HG02571 (cell line): ENCODE measurements at regions not wholly inside any gene's neighbourhood (a gene's known extent, or its start where the extent isn't known, plus 50 kb on each side); places are given as distances from the start of the nearest gene placed in this dataset.
A peak's percentile ranks its signal among the peaks of the same experiment; 100 is the strongest.
"Not testable (repeated sequence)": the region's sequence is repeated elsewhere in the genome, so short reads cannot be mapped to it uniquely, and the experiment has no call there.

Source experiments
- ATAC-seq: cut with Tn5 transposase; IDR thresholded peaks from one replicate; pipeline ENCODE4 v1.9.1; 2021; ENCODE audit warnings: mild to moderate bottlenecking, moderate library complexity; ENCODE audit not compliant: unreplicated experiment

- ATAC-seq: no peak
These were observed 132.1 kb upstream of the NEIL3 start for GRCh38 chr4:177177541-177178081.

DNA sequence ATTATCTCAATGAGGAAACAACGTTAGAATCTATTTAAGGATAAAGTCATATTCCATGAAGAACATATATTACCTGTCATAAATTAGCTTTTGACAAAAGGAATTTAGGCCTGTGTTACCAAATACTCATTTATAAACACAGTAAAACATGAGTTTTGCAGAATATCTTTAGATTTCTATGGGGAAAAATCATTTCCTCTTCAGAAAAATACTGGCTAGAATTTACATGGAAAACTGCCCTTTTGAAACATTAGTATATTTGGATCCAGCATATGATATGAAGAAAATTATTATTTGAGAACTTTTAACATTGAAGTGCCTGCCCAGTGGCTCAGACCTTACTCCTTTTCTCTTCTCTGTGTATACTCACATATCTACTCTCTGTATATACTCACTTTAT lies 131.4 kb upstream of the NEIL3 start:
- ATAC-seq: no peak

DNA sequence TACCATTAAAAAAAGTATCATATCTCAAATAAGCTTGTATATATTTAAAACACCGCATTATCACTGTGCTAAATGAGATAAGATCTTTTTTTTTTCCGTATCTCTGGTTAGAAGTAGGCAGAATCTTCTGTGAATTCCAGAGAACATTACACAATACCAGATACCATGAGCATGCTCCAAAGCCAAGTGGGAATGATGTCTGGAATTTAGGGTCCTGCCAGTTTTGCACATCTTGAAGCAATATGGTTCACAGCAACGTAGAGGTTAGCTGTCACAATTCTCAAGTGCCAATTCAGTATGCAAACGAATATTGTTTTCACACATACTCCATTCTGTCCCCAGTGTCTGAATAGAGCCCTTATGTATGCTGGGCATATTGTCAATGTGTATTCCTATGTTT lies 127.5 kb upstream of the NEIL3 start:
- ATAC-seq: no peak

DNA sequence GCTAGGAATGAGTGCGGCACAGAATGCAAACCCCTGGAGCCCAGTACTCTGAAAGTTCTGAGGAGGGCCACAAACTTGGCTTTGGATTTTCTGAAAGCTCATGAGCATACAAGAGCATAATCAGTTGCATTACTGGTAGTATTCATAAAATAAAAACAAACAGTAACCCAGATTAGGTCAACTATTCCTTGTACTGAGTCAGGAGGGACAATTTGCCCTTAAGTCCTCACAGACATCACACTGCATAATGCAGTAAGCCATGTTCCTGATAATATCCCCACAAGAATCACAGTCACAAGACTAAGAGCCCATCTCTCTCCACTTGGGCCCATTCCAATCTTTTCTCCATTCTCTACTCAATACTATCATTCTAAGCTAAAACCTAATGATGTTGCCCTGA lies 126.9 kb upstream of the NEIL3 start:
- no peak for ATAC-seq

GRCh38 chr4:177185151-177185550 lies 124.5 kb upstream of the NEIL3 start:
- ATAC-seq: no peak

DNA sequence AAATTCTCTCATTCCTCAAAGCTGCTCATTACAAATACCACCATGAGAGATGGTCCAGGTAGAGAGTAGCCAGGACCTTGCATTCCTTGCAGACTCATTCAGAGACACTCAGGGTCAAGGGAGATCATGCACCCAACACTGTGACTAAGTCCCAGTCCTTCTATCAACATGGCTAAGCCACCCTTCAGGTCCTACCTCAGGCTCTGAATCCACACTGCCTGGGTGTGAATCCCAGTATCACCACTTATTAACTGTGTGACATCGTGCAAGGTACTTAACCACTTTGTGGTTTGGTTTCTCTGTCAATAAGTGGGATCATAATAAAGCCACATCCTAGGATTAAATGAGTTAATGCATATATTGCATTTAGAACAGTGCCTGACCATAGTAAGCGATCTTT lies 124.1 kb upstream of the NEIL3 start:
- ATAC-seq: no peak

DNA sequence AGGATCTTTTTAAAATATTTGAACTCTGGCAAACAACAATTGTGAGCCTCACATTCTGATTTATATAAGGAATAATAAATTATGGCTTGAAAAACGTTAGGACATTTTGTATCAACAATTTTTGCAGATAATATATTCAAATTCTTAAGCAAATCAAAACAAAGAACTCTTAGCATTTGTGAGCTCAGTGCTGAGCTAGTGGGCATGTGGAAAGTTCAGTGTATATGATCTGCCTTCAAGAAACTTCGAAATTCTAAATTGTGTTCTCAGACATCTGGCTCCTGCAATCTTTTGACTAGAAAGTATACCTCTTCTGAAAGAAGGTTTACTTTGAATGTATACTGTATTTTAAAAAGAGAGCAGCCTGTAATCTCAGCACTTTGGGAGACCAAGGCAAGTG lies 122.3 kb upstream of the NEIL3 start:
- ATAC-seq: no peak

- ATAC-seq: no peak
These were observed 118.6 kb upstream of the NEIL3 start for GRCh38 chr4:177190995-177191580.

- ATAC-seq: no peak
These were observed 118.1 kb upstream of the NEIL3 start for GRCh38 chr4:177191586-177191985.

- ATAC-seq: no peak
These were observed 117.7 kb upstream of the NEIL3 start for GRCh38 chr4:177191991-177192390.

GRCh38 chr4:177193024-177193715 lies 116.5 kb upstream of the NEIL3 start:
- not testable (repeated sequence) for ATAC-seq

- ATAC-seq: no peak
These were observed 114.8 kb upstream of the NEIL3 start for GRCh38 chr4:177194906-177195305.

DNA sequence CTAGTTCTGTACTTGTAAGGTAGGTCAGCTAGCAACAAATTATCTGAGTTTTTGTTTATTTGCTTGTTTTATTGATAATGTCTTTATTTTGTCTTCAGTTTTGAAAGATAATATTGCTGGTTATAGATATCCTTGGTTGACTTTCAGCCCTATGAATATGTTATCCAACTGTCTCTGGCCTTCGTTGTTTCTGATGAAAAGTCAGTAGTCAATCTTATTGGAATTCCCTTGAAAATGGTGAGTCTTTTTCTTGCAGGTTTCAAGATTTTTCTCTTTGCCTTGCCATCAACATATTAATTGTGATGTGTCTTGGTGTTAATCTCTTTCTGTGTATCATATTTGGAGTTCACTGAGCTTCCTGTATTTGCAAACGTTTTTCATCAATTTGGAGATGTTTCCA lies 113.1 kb upstream of the NEIL3 start:
- no peak for ATAC-seq

- no peak for ATAC-seq
These were observed 108.1 kb upstream of the NEIL3 start for GRCh38 chr4:177201614-177202013.

- no peak for ATAC-seq
These were observed 105.5 kb upstream of the NEIL3 start for GRCh38 chr4:177204126-177204525.

DNA sequence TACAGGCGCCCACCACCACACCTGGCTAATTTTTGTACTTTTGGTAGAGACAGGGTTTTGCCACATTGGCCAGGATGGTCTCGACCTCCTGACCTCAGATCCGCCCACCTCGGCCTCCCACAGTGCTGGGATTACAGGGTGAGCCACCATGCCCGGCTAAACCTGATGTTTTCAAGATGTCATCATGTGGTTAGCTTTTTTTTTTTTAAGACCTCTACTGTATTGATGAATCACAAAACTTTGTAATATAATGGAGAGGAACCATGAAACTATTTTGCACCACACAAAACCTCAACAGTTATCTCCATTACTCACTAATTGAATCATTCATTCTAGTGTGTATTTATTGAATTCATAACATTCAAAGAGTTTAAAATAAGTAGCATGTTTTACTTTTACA lies 94.7 kb upstream of the NEIL3 start:
- no peak for ATAC-seq

DNA sequence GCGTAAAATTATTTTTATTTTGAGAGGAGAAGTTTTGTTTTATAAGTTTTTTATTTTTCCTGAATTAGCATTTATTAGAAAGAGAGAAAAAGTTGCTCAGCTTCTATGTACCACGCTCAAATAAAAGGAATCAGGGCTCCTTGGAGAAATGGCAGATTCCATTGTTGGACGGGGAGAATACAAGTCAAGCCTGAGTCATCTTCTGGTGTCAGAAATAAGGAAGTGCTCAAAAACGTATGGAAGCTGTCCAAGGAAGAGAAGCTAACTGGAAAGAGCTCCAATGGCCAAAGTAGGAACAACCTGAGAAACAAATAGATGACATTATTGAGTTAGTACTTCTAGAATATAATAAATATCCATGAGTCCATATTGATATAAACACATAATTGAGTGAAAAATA lies 89.3 kb upstream of the NEIL3 start:
- no peak for ATAC-seq

DNA sequence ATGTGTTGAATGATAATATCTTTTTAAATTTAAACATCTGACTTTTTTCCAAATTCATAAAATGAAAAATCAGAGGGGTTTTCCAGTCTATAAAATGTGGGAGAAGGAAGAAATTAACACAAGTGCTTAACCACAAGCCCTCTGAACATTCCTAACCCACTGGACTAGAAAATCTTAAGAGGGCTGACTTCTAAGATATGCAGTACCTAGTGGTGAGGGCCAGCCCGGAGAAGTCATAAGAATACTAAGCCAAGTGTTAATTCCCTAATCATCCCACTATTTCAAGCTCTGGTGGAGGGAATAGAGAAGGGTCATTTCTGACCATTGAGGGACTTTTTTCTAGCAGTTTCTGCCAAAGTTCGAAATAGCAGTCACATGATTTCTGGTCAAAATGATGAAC lies 86.9 kb upstream of the NEIL3 start:
- ATAC-seq: no peak

- ATAC-seq: peak; percentile 89
These were observed 84.1 kb upstream of the NEIL3 start for GRCh38 chr4:177225605-177226004.

- ATAC-seq: no peak
These were observed 82.0 kb upstream of the NEIL3 start for GRCh38 chr4:177227636-177228035.

DNA sequence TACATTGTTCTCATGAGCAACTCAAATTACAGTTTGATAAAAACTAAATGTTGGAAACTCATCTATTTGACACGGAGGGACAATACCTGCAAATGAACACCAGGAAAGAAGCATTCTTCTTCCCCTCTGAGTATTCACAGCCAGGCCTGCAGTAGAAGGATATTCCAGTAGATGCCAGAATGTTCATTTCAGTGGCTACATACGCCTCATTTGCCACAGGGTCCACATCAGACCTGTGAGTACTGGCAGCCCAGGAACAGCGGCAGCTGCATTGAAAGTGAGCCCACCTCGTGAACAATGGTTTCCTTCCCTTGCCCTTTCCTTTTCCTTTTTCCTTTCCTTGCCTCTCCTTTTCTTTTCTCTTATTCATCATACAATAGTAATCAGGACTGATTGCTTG lies 81.1 kb upstream of the NEIL3 start:
- no peak for ATAC-seq

GRCh38 chr4:177229331-177229730 lies 80.3 kb upstream of the NEIL3 start:
- no peak for ATAC-seq

DNA sequence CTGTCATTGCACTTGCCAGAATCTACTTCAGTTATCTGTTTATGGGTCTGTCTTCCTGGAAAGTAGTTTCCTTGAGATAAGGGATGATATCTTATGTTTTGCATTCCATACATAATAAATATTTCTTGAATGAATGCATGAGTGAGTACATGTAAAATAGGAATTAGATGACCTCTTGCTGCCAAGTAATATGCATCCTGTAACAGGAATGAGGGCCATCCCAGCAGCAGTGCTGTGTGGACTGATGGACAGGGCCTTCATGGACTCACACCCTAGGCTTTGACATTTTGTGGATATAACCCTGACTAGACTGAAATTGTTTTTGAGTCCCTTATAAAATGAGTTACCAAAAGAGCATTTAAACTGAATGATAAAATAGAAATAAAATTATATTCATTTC lies 77.2 kb upstream of the NEIL3 start:
- no peak for ATAC-seq
